ENCODE measurements at regions not wholly inside any gene's neighbourhood (a gene's known extent, or its start where the extent isn't known, plus 50 kb on each side); places are given as distances from the start of the nearest gene placed in this dataset.

- no peak overlapping the region for H3K4me3 ChIP-seq (ENCODE audit: insufficient read depth, low read depth, low read length)
- no peaks in the 10 kb centered on the region for H3K27me3 ChIP-seq (ENCODE audit: control insufficient read depth, insufficient read depth, low read length, poor library complexity, severe bottlenecking)
- no peak overlapping the region for H3K27ac ChIP-seq (ENCODE audit: insufficient read depth, low read depth, low read length, poor library complexity, severe bottlenecking)
- no peaks in the 10 kb centered on the region for H3K9me3 ChIP-seq (ENCODE audit: control insufficient read depth, low read length)
- no peaks in the 10 kb centered on the region for H3K4me1 ChIP-seq (ENCODE audit: control insufficient read depth, insufficient read depth, low read length)
- WGBS, 2 experiments, result 90 to 98% methylated on average over 1 to 2 of the region's 2 CpGs
- no peaks in the 10 kb centered on the region for H3K36me3 ChIP-seq (ENCODE audit: control insufficient read depth, insufficient read depth, low read length)
Measured at GRCh38 chr9:2344436-2344835, 277.2 kb upstream of the VLDLR start.

GRCh38 chr9:2345013-2345412, 276.6 kb upstream of the VLDLR start:
- Histone ChIP-seq H3K4me3 (ENCODE audit: insufficient read depth, low read depth, low read length) (no peak overlapping the region), H3K27ac (ENCODE audit: insufficient read depth, low read depth, low read length, poor library complexity, severe bottlenecking) (no peak overlapping the region), H3K4me1 (ENCODE audit: control insufficient read depth, insufficient read depth, low read length) (no peaks in the 10 kb centered on the region), H3K27me3 (ENCODE audit: control insufficient read depth, insufficient read depth, low read length, poor library complexity, severe bottlenecking) (no peaks in the 10 kb centered on the region), H3K36me3 (ENCODE audit: control insufficient read depth, insufficient read depth, low read length) (no peaks in the 10 kb centered on the region), H3K9me3 (ENCODE audit: control insufficient read depth, low read length) (no peaks in the 10 kb centered on the region)
- WGBS, 2 experiments, result 90 to 95% methylated on average over 4 of the region's 4 CpGs

GRCh38 chr9:2346277-2346913, 275.2 kb upstream of the VLDLR start:
- H3K4me3 ChIP-seq (ENCODE audit: insufficient read depth, low read depth, low read length), result no peak overlapping the region

GRCh38 chr9:2351324-2351723, 270.3 kb upstream of the VLDLR start:
- Histone ChIP-seq H3K27me3 (ENCODE audit: control insufficient read depth, insufficient read depth, low read length, poor library complexity, severe bottlenecking) (no peaks in the 10 kb centered on the region), H3K4me1 (ENCODE audit: control insufficient read depth, insufficient read depth, low read length) (no peaks in the 10 kb centered on the region), H3K9me3 (ENCODE audit: control insufficient read depth, low read length) (no peaks in the 10 kb centered on the region), H3K4me3 (ENCODE audit: insufficient read depth, low read depth, low read length) (no peak overlapping the region), H3K27ac (ENCODE audit: insufficient read depth, low read depth, low read length, poor library complexity, severe bottlenecking) (no peak overlapping the region), H3K36me3 (ENCODE audit: control insufficient read depth, insufficient read depth, low read length) (no peaks in the 10 kb centered on the region)
- WGBS, 2 experiments, result 80% methylated on average over 1 of the region's 3 CpGs; no CpG with 5 or more reads in 1 of the 2 experiments

More at GRCh38 chr9:2346277-2346913, 275.2 kb upstream of the VLDLR start:
- Histone ChIP-seq H3K36me3 (ENCODE audit: control insufficient read depth, insufficient read depth, low read length) (no peaks in the 10 kb centered on the region), H3K27me3 (ENCODE audit: control insufficient read depth, insufficient read depth, low read length, poor library complexity, severe bottlenecking) (no peaks in the 10 kb centered on the region), H3K9me3 (ENCODE audit: control insufficient read depth, low read length) (no peaks in the 10 kb centered on the region), H3K27ac (ENCODE audit: insufficient read depth, low read depth, low read length, poor library complexity, severe bottlenecking) (no peak overlapping the region), H3K4me1 (ENCODE audit: control insufficient read depth, insufficient read depth, low read length) (no peaks in the 10 kb centered on the region)
- 96 to 97% methylated on average over 2 of the region's 2 CpGs for WGBS, 2 experiments

GRCh38 chr9:2354216-2354615, 267.4 kb upstream of the VLDLR start:
- 92 to 94% methylated on average over 4 of the region's 4 CpGs for WGBS, 2 experiments
- H3K27ac ChIP-seq (ENCODE audit: insufficient read depth, low read depth, low read length, poor library complexity, severe bottlenecking), result no peak overlapping the region
- no peak overlapping the region for H3K4me3 ChIP-seq (ENCODE audit: insufficient read depth, low read depth, low read length)
- H3K4me1 ChIP-seq (ENCODE audit: control insufficient read depth, insufficient read depth, low read length), result no peaks in the 10 kb centered on the region
- H3K36me3 ChIP-seq (ENCODE audit: control insufficient read depth, insufficient read depth, low read length), result no peaks in the 10 kb centered on the region
- H3K27me3 ChIP-seq (ENCODE audit: control insufficient read depth, insufficient read depth, low read length, poor library complexity, severe bottlenecking), result no peaks in the 10 kb centered on the region
- H3K9me3 ChIP-seq (ENCODE audit: control insufficient read depth, low read length), result no peaks in the 10 kb centered on the region

GRCh38 chr9:2354856-2355696, 266.5 kb upstream of the VLDLR start:
- H3K4me1 ChIP-seq (ENCODE audit: control insufficient read depth, insufficient read depth, low read length), result no peaks in the 10 kb centered on the region
- no peaks in the 10 kb centered on the region for H3K9me3 ChIP-seq (ENCODE audit: control insufficient read depth, low read length)
- no peak overlapping the region for H3K4me3 ChIP-seq (ENCODE audit: insufficient read depth, low read depth, low read length)
- no peaks in the 10 kb centered on the region for H3K27me3 ChIP-seq (ENCODE audit: control insufficient read depth, insufficient read depth, low read length, poor library complexity, severe bottlenecking)
- no peaks in the 10 kb centered on the region for H3K36me3 ChIP-seq (ENCODE audit: control insufficient read depth, insufficient read depth, low read length)
- H3K27ac ChIP-seq (ENCODE audit: insufficient read depth, low read depth, low read length, poor library complexity, severe bottlenecking), result no peak overlapping the region
- WGBS, 2 experiments, result 84 to 86% methylated on average over 8 of the region's 8 CpGs

- Histone ChIP-seq H3K27ac (ENCODE audit: insufficient read depth, low read depth, low read length, poor library complexity, severe bottlenecking) (no peak overlapping the region), H3K4me3 (ENCODE audit: insufficient read depth, low read depth, low read length) (no peak overlapping the region), H3K27me3 (ENCODE audit: control insufficient read depth, insufficient read depth, low read length, poor library complexity, severe bottlenecking) (no peaks in the 10 kb centered on the region), H3K4me1 (ENCODE audit: control insufficient read depth, insufficient read depth, low read length) (no peaks in the 10 kb centered on the region), H3K9me3 (ENCODE audit: control insufficient read depth, low read length) (no peaks in the 10 kb centered on the region), H3K36me3 (ENCODE audit: control insufficient read depth, insufficient read depth, low read length) (no peaks in the 10 kb centered on the region)
- 77 to 81% methylated on average over 7 of the region's 7 CpGs for WGBS, 2 experiments
Measured at GRCh38 chr9:2355697-2355983, 265.9 kb upstream of the VLDLR start.

- WGBS, 2 experiments, result 92 to 95% methylated on average over 8 of the region's 8 CpGs
- H3K4me1 ChIP-seq (ENCODE audit: control insufficient read depth, insufficient read depth, low read length), result no peaks in the 10 kb centered on the region
- no peaks in the 10 kb centered on the region for H3K36me3 ChIP-seq (ENCODE audit: control insufficient read depth, insufficient read depth, low read length)
- no peak overlapping the region for H3K4me3 ChIP-seq (ENCODE audit: insufficient read depth, low read depth, low read length)
- H3K27ac ChIP-seq (ENCODE audit: insufficient read depth, low read depth, low read length, poor library complexity, severe bottlenecking), result no peak overlapping the region
- H3K9me3 ChIP-seq (ENCODE audit: control insufficient read depth, low read length), result no peaks in the 10 kb centered on the region
- H3K27me3 ChIP-seq (ENCODE audit: control insufficient read depth, insufficient read depth, low read length, poor library complexity, severe bottlenecking), result no peaks in the 10 kb centered on the region
Measured at GRCh38 chr9:2356041-2356790, 265.4 kb upstream of the VLDLR start.

GRCh38 chr9:2359891-2360471, 261.6 kb upstream of the VLDLR start:
- Histone ChIP-seq H3K36me3 (ENCODE audit: control insufficient read depth, insufficient read depth, low read length) (no peaks in the 10 kb centered on the region), H3K4me1 (ENCODE audit: control insufficient read depth, insufficient read depth, low read length) (no peaks in the 10 kb centered on the region), H3K4me3 (ENCODE audit: insufficient read depth, low read depth, low read length) (no peak overlapping the region), H3K27ac (ENCODE audit: insufficient read depth, low read depth, low read length, poor library complexity, severe bottlenecking) (no peak overlapping the region), H3K9me3 (ENCODE audit: control insufficient read depth, low read length) (no peaks in the 10 kb centered on the region), H3K27me3 (ENCODE audit: control insufficient read depth, insufficient read depth, low read length, poor library complexity, severe bottlenecking) (no peaks in the 10 kb centered on the region)
- 28 to 33% methylated on average over 3 of the region's 3 CpGs for WGBS, 2 experiments

- 89 to 95% methylated on average over 2 of the region's 2 CpGs for WGBS, 2 experiments
Measured at GRCh38 chr9:2362150-2362549, 259.4 kb upstream of the VLDLR start.

More at GRCh38 chr9:2362150-2362549, 259.4 kb upstream of the VLDLR start:
- H3K9me3 ChIP-seq (ENCODE audit: control insufficient read depth, low read length), result no peaks in the 10 kb centered on the region
- H3K4me3 ChIP-seq (ENCODE audit: insufficient read depth, low read depth, low read length), result no peak overlapping the region
- H3K4me1 ChIP-seq (ENCODE audit: control insufficient read depth, insufficient read depth, low read length), result no peaks in the 10 kb centered on the region
- no peaks in the 10 kb centered on the region for H3K27me3 ChIP-seq (ENCODE audit: control insufficient read depth, insufficient read depth, low read length, poor library complexity, severe bottlenecking)
- H3K36me3 ChIP-seq (ENCODE audit: control insufficient read depth, insufficient read depth, low read length), result no peaks in the 10 kb centered on the region
- no peak overlapping the region for H3K27ac ChIP-seq (ENCODE audit: insufficient read depth, low read depth, low read length, poor library complexity, severe bottlenecking)

Measured in ectodermal cell (in vitro differentiated cells).